Omental fat pad (tissue), 3 donors: ENCODE measurements at regions not wholly inside any gene's neighbourhood (a gene's known extent, or its start where the extent isn't known, plus 50 kb on each side); places are given as distances from the start of the nearest gene placed in this dataset.

Experiments
- ATAC-seq: fragments of 150-250 bp; one replicate; pipeline ENCODE4 v1.9.1; 2016; ENCODE audit warnings: mild to moderate bottlenecking, moderate library complexity; ENCODE audit not compliant: low FRiP score
- DNase-seq: peaks from one replicate; pipeline ENCODE4 v3.0.0-alpha.2; 2019; ENCODE audit warnings: low spot score
- TF ChIP-seq, protein P1 (sequence below), 3 donors: fragments of 450-650 bp; IDR thresholded peaks; one replicate each; pipeline ENCODE4 v1.5.1; 2016 to 2017; ENCODE audit warnings: antibody characterized with exemption in 3 of 3, mild to moderate bottlenecking in 3 of 3, moderate library complexity in 2 of 3

DNA sequence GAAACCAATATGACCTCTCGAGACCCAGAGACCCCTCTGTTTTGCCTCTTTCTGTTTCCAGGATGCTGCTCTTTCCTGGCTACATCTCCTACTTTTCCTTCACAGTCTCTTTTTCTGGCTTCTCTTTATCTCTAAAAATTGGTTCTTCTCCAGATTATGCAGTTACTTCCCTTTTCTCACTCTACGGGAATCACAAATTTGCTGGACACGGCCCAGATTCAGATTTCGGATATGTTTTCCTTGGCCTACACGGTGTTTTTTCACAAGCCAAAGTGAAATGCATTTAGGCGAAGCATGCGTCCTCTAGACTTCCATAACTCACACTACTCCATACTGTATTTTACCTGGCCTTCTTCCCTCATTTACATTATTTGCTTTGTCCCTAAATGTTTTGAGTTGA, 214.7 kb upstream of the MIR17HG start:
- ATAC-seq (peak; percentile 40), DNase-seq (no peak)
- TF ChIP-seq, protein P1, sequence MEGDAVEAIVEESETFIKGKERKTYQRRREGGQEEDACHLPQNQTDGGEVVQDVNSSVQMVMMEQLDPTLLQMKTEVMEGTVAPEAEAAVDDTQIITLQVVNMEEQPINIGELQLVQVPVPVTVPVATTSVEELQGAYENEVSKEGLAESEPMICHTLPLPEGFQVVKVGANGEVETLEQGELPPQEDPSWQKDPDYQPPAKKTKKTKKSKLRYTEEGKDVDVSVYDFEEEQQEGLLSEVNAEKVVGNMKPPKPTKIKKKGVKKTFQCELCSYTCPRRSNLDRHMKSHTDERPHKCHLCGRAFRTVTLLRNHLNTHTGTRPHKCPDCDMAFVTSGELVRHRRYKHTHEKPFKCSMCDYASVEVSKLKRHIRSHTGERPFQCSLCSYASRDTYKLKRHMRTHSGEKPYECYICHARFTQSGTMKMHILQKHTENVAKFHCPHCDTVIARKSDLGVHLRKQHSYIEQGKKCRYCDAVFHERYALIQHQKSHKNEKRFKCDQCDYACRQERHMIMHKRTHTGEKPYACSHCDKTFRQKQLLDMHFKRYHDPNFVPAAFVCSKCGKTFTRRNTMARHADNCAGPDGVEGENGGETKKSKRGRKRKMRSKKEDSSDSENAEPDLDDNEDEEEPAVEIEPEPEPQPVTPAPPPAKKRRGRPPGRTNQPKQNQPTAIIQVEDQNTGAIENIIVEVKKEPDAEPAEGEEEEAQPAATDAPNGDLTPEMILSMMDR (IDR thresholded peaks at IDR 0.05), result no peak

DNA sequence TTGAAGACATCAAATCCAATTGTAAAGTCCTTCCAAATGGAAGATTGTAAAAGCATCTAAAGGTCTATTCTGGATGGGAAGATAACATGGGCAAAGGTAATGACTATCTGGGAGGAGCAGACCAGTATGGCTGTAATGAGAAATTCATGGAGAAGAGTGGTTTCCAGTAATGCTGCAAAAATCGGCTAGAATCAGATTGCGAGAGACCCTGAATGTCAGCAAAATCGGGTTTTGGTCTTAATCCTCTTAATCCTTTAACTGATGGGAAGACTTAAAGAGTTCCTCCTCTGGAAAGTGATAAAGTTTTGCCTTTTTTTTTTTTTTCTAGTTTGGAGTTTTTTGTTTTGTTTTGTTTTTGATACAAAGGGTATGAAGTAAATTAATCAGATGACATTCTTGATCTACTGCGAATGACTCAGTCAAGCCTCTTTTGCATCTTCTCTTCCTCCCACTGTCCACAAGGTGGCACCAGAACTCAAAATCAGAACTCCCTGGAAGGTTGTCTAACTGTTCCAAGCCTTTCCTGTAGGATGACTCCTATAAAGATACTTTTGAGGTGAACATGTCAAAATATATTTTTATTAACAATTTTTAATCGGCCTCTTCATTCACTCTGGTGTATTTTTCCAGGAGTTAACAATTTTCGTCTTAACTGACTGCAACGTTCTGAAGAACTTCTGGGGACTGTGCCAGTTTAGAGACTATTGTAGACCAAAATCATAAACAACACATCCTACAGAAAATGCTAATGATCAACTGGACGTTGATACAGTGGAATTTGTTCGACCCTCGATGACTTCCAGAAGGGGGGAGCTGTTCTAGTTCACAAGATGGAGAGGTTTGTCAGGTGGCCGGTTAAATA, 213.3 kb upstream of the MIR17HG start:
- peak; percentile 82 for ATAC-seq
- DNase-seq, result no peak
- TF ChIP-seq, protein P1 (IDR thresholded peaks at IDR 0.05), result no peak

DNA sequence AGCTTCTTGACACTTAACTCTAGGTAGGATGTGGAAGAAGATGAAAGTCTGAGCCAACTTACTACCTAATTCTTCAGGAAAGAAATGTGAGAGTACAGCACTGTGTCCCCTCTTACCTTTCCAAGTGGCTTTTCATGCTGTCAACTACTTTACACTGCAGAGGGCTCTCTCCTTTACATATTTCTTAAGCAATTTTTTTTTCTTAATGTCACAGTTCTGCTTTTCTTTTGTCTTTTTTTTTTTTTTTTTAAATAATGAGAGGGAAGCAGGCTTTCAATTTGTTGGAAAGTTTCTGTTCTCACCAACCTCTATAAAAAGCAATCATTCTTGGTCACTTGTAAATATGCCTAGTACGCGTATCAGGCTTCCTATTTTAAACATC, 212.7 kb upstream of the MIR17HG start:
- DNase-seq (no peak), ATAC-seq (no peak)
- TF ChIP-seq, protein P1 (IDR thresholded peaks at IDR 0.05), result no peak

DNA sequence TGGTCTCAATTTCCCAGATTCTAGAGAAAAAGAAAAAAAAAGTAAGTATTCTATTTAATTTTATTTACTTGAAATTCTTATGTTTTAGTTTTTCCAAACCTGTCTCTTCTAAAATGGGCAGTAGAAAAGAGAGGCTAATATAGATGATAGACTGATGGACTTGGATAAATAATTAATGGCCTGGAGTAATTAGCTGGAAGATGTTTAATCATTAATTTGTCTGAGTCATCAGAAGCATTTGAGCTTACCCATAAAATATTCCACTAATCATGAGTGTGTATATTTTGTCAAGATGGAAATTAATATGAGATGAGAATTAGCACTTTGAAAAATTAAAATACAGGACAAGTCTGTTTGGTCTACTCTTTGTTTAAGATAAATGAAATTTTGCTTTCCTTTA, 212.1 kb upstream of the MIR17HG start:
- no peak for DNase-seq
- ATAC-seq, result no peak
- TF ChIP-seq, protein P1 (IDR thresholded peaks at IDR 0.05), result no peak

DNA sequence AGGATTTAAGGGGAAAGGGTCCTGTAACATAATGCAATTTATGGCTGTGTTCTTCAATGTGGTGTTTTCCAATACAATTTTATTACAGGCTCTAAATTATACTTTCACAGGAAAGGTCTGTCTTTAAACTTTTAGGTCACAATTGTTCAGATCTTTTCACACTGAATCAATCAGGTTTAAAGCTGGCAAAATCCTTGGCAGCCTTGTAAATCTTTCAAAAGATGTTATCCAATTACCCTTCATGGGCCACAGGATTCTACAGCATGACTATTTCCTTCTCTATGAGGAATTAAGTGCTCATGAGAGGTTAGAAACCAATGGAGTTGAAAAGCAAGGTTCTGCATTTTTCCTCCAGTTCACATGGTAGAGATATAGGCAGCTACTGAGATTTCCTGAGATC, 211.5 kb upstream of the MIR17HG start:
- DNase-seq (no peak), ATAC-seq (no peak)
- TF ChIP-seq, protein P1 (IDR thresholded peaks at IDR 0.05), result no peak

DNA sequence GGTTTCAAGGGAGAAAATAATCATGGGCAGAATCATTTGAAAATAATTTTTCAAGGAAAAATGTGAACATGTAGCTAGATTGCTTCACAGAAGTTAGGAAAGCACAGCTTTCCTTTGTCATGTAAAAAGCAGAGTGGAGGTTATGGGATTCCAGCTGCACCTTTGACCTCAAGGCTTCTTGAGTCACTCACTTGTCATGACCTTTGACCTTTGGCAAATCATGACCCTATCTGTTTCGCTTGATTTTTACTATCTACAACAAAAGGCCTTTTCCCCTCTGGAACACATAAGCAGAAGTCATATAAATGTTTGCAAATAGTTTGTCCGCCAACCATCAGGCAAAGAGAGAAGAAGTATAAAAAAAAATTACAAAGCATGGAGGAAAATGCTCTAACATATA, 210.7 kb upstream of the MIR17HG start:
- DNase-seq, result no peak
- no peak for ATAC-seq
- TF ChIP-seq, protein P1 (IDR thresholded peaks at IDR 0.05), result no peak

DNA sequence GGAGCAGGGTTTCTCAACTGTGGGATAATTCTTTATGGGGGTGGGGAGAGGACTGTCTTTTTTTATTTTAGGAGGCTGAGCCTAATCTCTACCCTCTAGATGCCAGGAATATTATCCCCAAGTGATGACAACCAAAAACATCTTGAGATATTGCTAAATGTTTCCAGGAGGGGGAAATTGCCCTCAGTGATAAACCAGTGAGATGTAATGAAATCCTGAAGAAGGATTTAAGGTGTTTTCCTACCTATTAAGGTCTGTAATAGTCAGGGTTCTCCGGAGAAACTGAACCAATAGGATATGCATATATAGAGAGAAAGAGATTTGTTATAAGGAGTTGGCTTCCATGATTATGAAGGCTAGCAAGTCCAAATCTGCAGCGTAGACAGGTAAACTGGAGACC, 208.3 kb upstream of the MIR17HG start:
- TF ChIP-seq, protein P1 (IDR thresholded peaks at IDR 0.05), result no peak
- DNase-seq (no peak), ATAC-seq (no peak)
